NOMO-1 treated with DMSO at 0.1 percent for 48 hours (cell line): ENCODE measurements at regions not wholly inside any gene's neighbourhood (a gene's known extent, or its start where the extent isn't known, plus 50 kb on each side); places are given as distances from the start of the nearest gene placed in this dataset.
"Not testable (repeated sequence)": the region's sequence is repeated elsewhere in the genome, so short reads cannot be mapped to it uniquely, and the experiment has no call there.

Experiments
- DNase-seq: peaks from one replicate; lab custom pipeline; 2025; ENCODE audit not compliant: unreplicated experiment; lab: John Stamatoyannopoulos, UW

- no peak for DNase-seq
Measured at GRCh38 chrX:35392232-35392631, 405.9 kb upstream of the MAGEB16 start.

- DNase-seq: no peak
Measured at GRCh38 chrX:35406386-35406785, 391.8 kb upstream of the MAGEB16 start.

GRCh38 chrX:35416782-35417181 lies 381.4 kb upstream of the MAGEB16 start:
- DNase-seq: no peak

GRCh38 chrX:35432056-35432455 lies 366.1 kb upstream of the MAGEB16 start:
- no peak for DNase-seq

- DNase-seq: no peak
Measured at GRCh38 chrX:35439034-35439660, 359.0 kb upstream of the MAGEB16 start.

GRCh38 chrX:35439692-35440091 lies 358.4 kb upstream of the MAGEB16 start:
- DNase-seq: peak; percentile 33

- no peak for DNase-seq
Measured at GRCh38 chrX:35442421-35442820, 355.7 kb upstream of the MAGEB16 start.

- DNase-seq: peak; percentile 79
Measured at GRCh38 chrX:35443091-35443582, 355.0 kb upstream of the MAGEB16 start.

GRCh38 chrX:35444671-35445355 lies 353.3 kb upstream of the MAGEB16 start:
- DNase-seq: no peak

GRCh38 chrX:35445912-35446311 lies 352.2 kb upstream of the MAGEB16 start:
- no peak for DNase-seq

GRCh38 chrX:35456891-35457290 lies 341.3 kb upstream of the MAGEB16 start:
- no peak for DNase-seq

GRCh38 chrX:35458142-35458541 lies 340.0 kb upstream of the MAGEB16 start:
- no peak for DNase-seq

GRCh38 chrX:35461164-35461563 lies 337.0 kb upstream of the MAGEB16 start:
- DNase-seq: no peak

GRCh38 chrX:35496671-35497070 lies 301.5 kb upstream of the MAGEB16 start:
- not testable (repeated sequence) for DNase-seq

- DNase-seq: not testable (repeated sequence)
Measured at GRCh38 chrX:35497453-35497852, 300.7 kb upstream of the MAGEB16 start.

GRCh38 chrX:35499071-35499862 lies 298.9 kb upstream of the MAGEB16 start:
- DNase-seq: no peak

- DNase-seq: no peak
Measured at GRCh38 chrX:35507701-35508100, 290.4 kb upstream of the MAGEB16 start.

GRCh38 chrX:35548003-35548402 lies 250.1 kb upstream of the MAGEB16 start:
- not testable (repeated sequence) for DNase-seq

- no peak for DNase-seq
Measured at GRCh38 chrX:35557916-35558315, 240.2 kb upstream of the MAGEB16 start.

- no peak for DNase-seq
Measured at GRCh38 chrX:35561985-35562384, 236.2 kb upstream of the MAGEB16 start.

GRCh38 chrX:35562395-35562794 lies 235.7 kb upstream of the MAGEB16 start:
- no peak for DNase-seq

GRCh38 chrX:35590210-35590609 lies 207.9 kb upstream of the MAGEB16 start:
- no peak for DNase-seq
